Natural killer cell (primary cell): ENCODE measurements at regions not wholly inside any gene's neighbourhood (a gene's known extent, or its start where the extent isn't known, plus 50 kb on each side); places are given as distances from the start of the nearest gene placed in this dataset.

ENCODE experiments used
- ATAC-seq, 3 donors: fragments of 150-1000 bp in 2 of 3; fragments of 200-7000 bp in 1 of 3; cut with Tn5 transposase; 1 replicate in 1 of 3; 2 replicates in 2 of 3; pipeline ENCODE4 v1.10.0; 2021; ENCODE audit warnings: mild to moderate bottlenecking in 2 of 3, moderate library complexity in 2 of 3
- DNase-seq, 2 donors: peaks; one replicate each; pipeline versions ENCODE4 v3.0.0 to v3.0.0-alpha.2; 2013 to 2021; ENCODE audit warnings: mixed read lengths in 1 of 2
- H3K27ac ChIP-seq: one replicate; pipeline ENCODE4 v1.5.1; 2013; ENCODE audit warnings: mild to moderate bottlenecking, low read length
- H3K27me3 ChIP-seq: one replicate; pipeline ENCODE4 v1.6.1; 2013; ENCODE audit warnings: low read length; ENCODE audit not compliant: control insufficient read depth, insufficient read depth
- H3K36me3 ChIP-seq: one replicate; pipeline ENCODE4 v1.6.1; 2013; ENCODE audit warnings: low read length; ENCODE audit not compliant: control insufficient read depth, insufficient read depth
- H3K4me1 ChIP-seq: one replicate; pipeline ENCODE4 v1.6.1; 2013; ENCODE audit warnings: low read length; ENCODE audit not compliant: control insufficient read depth, insufficient read depth
- H3K4me3 ChIP-seq: one replicate; pipeline ENCODE4 v1.5.1; 2013; ENCODE audit warnings: low read length
- H3K9me3 ChIP-seq: one replicate; pipeline ENCODE4 v1.6.1; 2013; ENCODE audit warnings: low read length; ENCODE audit not compliant: control insufficient read depth, insufficient read depth
- H3K27ac Mint-ChIP-seq, 2 donors: one replicate each; pipeline ENCODE4 v1.8.0; 2022; ENCODE audit warnings: mild to moderate bottlenecking in 2 of 2, mixed read lengths in 2 of 2, moderate library complexity in 1 of 2
- H3K27me3 Mint-ChIP-seq, 2 donors: one replicate each; pipeline ENCODE4 v1.8.0; 2022; ENCODE audit warnings: low read depth in 2 of 2, mixed read lengths in 2 of 2
- H3K36me3 Mint-ChIP-seq: one replicate; pipeline ENCODE4 v1.8.0; 2022; ENCODE audit warnings: mixed read lengths
- H3K4me1 Mint-ChIP-seq, 2 donors: one replicate each; pipeline ENCODE4 v1.8.0; 2022; ENCODE audit warnings: mixed read lengths in 2 of 2
- H3K4me3 Mint-ChIP-seq: one replicate; pipeline ENCODE4 v1.8.0; 2022; ENCODE audit warnings: mild to moderate bottlenecking, moderate library complexity, mixed read lengths
- H3K9me3 Mint-ChIP-seq, 2 donors: one replicate each; pipeline ENCODE4 v1.8.0; 2022; ENCODE audit warnings: mixed read lengths in 2 of 2
- WGBS: methylation state at CpG from one replicate; pipeline ENCODE4 v1.1.7; 2013; ENCODE audit warnings: missing lambda C conversion rate; ENCODE audit not compliant: insufficient coverage; 5-methylcytosine and 5-hydroxymethylcytosine counted together
- intact Hi-C: fragments of 100-400 bp; cut with micrococcal nuclease; formaldehyde crosslinking; loops from one replicate; pipeline ENCODE4 v1.14.2; 2022
- TF ChIP-seq, protein P1 (sequence below): fragments of 200-600 bp; IDR thresholded peaks from one replicate; pipeline ENCODE4 v1.8.0; 2022; ENCODE audit warnings: antibody characterized with exemption

DNA sequence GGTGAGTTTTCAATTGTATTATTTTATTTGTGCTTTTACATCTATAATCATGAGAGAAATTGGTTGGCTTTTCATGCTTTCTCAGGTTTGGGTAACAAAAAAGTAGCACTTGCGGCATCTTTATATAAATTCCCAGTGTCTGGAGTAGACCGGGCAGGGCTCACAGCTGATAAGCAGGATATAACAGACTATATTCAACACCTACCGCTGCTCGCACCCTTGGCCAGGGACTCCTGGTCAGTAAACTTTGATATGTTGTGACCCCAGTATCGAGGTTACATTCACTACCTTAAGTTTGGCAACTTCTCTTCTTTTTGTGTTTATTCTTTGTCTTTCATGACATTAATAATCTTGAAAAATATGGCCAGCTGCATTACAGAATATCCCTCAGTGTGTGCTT, 343.4 kb downstream of the TBC1D32 start:
- H3K4me1 Mint-ChIP-seq: no peaks in the 10 kb centered on the region
- Histone ChIP-seq H3K27me3 (no peaks in the 10 kb centered on the region), H3K4me3 (no peak overlapping the region), H3K27ac (no peak overlapping the region), H3K4me1 (no peaks in the 10 kb centered on the region), H3K9me3 (no peaks in the 10 kb centered on the region), H3K36me3 (no peaks in the 10 kb centered on the region)
- H3K27ac Mint-ChIP-seq: no peak overlapping the region
- H3K9me3 Mint-ChIP-seq: peaks cover 9 to 16% of the 10 kb centered on the region in 2 donors
- no peak for DNase-seq
- TF ChIP-seq, protein P1, sequence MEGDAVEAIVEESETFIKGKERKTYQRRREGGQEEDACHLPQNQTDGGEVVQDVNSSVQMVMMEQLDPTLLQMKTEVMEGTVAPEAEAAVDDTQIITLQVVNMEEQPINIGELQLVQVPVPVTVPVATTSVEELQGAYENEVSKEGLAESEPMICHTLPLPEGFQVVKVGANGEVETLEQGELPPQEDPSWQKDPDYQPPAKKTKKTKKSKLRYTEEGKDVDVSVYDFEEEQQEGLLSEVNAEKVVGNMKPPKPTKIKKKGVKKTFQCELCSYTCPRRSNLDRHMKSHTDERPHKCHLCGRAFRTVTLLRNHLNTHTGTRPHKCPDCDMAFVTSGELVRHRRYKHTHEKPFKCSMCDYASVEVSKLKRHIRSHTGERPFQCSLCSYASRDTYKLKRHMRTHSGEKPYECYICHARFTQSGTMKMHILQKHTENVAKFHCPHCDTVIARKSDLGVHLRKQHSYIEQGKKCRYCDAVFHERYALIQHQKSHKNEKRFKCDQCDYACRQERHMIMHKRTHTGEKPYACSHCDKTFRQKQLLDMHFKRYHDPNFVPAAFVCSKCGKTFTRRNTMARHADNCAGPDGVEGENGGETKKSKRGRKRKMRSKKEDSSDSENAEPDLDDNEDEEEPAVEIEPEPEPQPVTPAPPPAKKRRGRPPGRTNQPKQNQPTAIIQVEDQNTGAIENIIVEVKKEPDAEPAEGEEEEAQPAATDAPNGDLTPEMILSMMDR: no peak
- H3K36me3 Mint-ChIP-seq: no peaks in the 10 kb centered on the region
- ATAC-seq: no peak
- intact Hi-C loops: no loop called here
- H3K27me3 Mint-ChIP-seq: no peaks in the 10 kb centered on the region
- H3K4me3 Mint-ChIP-seq: no peak overlapping the region
- WGBS: 86% methylated on average over 5 of the region's 5 CpGs

DNA sequence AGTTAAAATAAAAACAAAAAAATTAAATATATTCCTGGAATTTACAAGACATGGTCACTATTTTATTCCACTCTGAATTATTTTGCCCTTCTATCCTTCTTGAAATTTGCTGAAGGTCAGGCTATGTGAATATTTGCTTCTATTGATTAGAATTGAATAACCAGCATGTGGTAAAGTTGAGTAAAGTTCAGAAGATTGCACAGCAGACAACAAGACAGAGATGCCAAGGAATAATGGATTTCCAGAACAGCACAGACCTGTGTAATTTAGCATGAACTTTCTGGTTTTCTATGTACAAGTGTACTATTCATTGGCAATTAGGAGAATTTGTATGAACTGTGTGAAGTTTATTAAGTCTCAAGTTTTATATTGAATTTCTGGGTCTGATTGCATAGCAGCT, 352.4 kb downstream of the TBC1D32 start:
- Mint-ChIP-seq H3K4me1 (no peaks in the 10 kb centered on the region), H3K36me3 (no peaks in the 10 kb centered on the region), H3K27ac (no peak overlapping the region), H3K9me3 (peaks cover 5% of the 10 kb centered on the region in 2 donors), H3K4me3 (no peak overlapping the region), H3K27me3 (no peaks in the 10 kb centered on the region)
- Histone ChIP-seq H3K36me3 (no peaks in the 10 kb centered on the region), H3K27me3 (no peaks in the 10 kb centered on the region), H3K27ac (no peak overlapping the region), H3K4me3 (no peak overlapping the region), H3K9me3 (no peaks in the 10 kb centered on the region), H3K4me1 (no peaks in the 10 kb centered on the region)
- TF ChIP-seq, protein P1: no peak
- intact Hi-C loops: no loop called here
- DNase-seq (no peak), ATAC-seq (no peak)

DNA sequence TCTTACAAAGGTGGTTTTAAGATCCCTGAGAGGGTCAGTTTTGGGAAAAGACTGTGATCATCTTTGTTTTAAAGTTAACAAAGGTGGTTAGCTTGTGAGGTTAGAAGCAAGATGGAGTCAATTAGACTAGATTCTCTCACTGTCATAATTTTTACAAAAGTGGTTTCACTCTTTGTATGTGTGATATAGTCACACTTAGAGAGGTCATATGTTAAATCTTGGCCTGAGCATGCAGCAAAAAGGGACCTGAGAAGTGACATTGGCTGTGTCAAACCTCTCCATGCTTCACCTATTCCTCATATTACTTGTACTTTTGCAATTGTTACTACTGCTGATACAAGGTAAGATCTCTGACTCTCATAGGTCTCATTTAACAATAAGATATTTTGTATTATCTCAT, 368.0 kb downstream of the TBC1D32 start:
- Mint-ChIP-seq H3K4me1 (no peaks in the 10 kb centered on the region), H3K27ac (no peak overlapping the region)
- no peak overlapping the region for H3K27ac ChIP-seq

DNA sequence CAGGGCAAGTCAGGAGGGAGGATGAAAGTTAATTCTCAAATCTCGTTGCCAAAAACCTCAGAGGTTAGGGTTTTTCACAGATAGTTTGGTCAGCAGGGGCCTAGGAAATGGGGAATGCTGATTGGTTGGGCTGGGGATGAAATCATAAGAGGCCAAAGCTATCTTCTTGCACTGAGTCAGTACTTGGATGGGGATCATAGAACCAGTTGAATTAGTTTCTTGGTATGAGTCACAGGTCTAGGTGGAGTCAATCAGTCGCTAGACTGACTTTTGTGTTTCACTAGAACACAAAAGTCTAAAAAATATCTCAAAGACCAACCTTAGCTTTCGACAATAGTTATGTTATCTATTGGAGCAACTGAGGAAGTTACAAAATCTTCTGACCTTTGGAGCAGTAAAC, 368.5 kb downstream of the TBC1D32 start:
- Histone ChIP-seq H3K36me3 (no peaks in the 10 kb centered on the region), H3K27ac (no peak overlapping the region), H3K4me3 (no peak overlapping the region), H3K9me3 (no peaks in the 10 kb centered on the region), H3K27me3 (no peaks in the 10 kb centered on the region), H3K4me1 (no peaks in the 10 kb centered on the region)
- no peaks in the 10 kb centered on the region for H3K4me1 Mint-ChIP-seq
- H3K27ac Mint-ChIP-seq: no peak overlapping the region
- no peaks in the 10 kb centered on the region for H3K27me3 Mint-ChIP-seq
- WGBS: 77% methylated on average over 2 of the region's 3 CpGs
- TF ChIP-seq, protein P1: no peak
- no peak for DNase-seq
- H3K4me3 Mint-ChIP-seq: no peak overlapping the region
- H3K36me3 Mint-ChIP-seq: no peaks in the 10 kb centered on the region
- peaks cover 9 to 10% of the 10 kb centered on the region in 2 donors for H3K9me3 Mint-ChIP-seq
- intact Hi-C loops: no loop called here
- ATAC-seq: no peak

More for the DNA sequence above, 368.0 kb downstream of the TBC1D32 start:
- TF ChIP-seq, protein P1: no peak
- Mint-ChIP-seq H3K9me3 (peaks cover 9 to 10% of the 10 kb centered on the region in 2 donors), H3K36me3 (no peaks in the 10 kb centered on the region), H3K27me3 (no peaks in the 10 kb centered on the region), H3K4me3 (no peak overlapping the region)
- intact Hi-C loops: no loop called here
- Histone ChIP-seq H3K9me3 (no peaks in the 10 kb centered on the region), H3K36me3 (no peaks in the 10 kb centered on the region), H3K27me3 (no peaks in the 10 kb centered on the region), H3K4me1 (no peaks in the 10 kb centered on the region), H3K4me3 (no peak overlapping the region)
- no peak for DNase-seq
- ATAC-seq: no peak
